Activated CD4-positive, alpha-beta memory T cell treated with anti-CD3 and anti-CD28 coated beads for 36 hours (primary cell): ENCODE measurements at regions not wholly inside any gene's neighbourhood (a gene's known extent, or its start where the extent isn't known, plus 50 kb on each side); places are given as distances from the start of the nearest gene placed in this dataset.

ENCODE experiments used
- CTCF ChIA-PET: fragments of 350-600 bp; sonication (Branson Sonifier 250); formaldehyde crosslinking; loops from one replicate; lab custom pipeline; 2021; ENCODE audit warnings: antibody characterized with exemption, inconsistent platforms; lab: Charles Lee
- POLR2A ChIA-PET: fragments of 350-600 bp; sonication (Branson Sonifier 250); formaldehyde crosslinking; loops from one replicate; lab custom pipeline; 2021; ENCODE audit warnings: antibody characterized with exemption; lab: Charles Lee
- DNase-seq: peaks from one replicate; pipeline ENCODE4 v3.0.0-alpha.2; 2020
- H3K27ac Mint-ChIP-seq: one replicate; pipeline ENCODE4 v1.8.0; 2021; ENCODE audit warnings: mixed read lengths
- H3K27me3 Mint-ChIP-seq: one replicate; pipeline ENCODE4 v1.8.0; 2021; ENCODE audit warnings: mixed read lengths
- H3K36me3 Mint-ChIP-seq: one replicate; pipeline ENCODE4 v1.8.0; 2021; ENCODE audit warnings: mixed read lengths
- H3K4me1 Mint-ChIP-seq: one replicate; pipeline ENCODE4 v1.8.0; 2021; ENCODE audit warnings: low read depth, mixed read lengths
- H3K4me3 Mint-ChIP-seq: one replicate; pipeline ENCODE4 v1.8.0; 2021; ENCODE audit warnings: mild to moderate bottlenecking, mixed read lengths
- H3K9me3 Mint-ChIP-seq: one replicate; pipeline ENCODE4 v1.8.0; 2021; ENCODE audit warnings: mixed read lengths
- intact Hi-C: fragments of 100-400 bp; cut with micrococcal nuclease; formaldehyde crosslinking; loops from one replicate; pipeline ENCODE4 v1.15.1; 2023

GRCh38 chr11:27563201-27563600 lies 56.6 kb upstream of the LIN7C start:
- DNase-seq, result no peak
- ChIA-PET POLR2A (no interaction called here), CTCF (no interaction called here)

GRCh38 chr11:27558401-27558800 lies 51.8 kb upstream of the LIN7C start:
- Mint-ChIP-seq H3K27me3 (no peaks in the 10 kb centered on the region), H3K27ac (no peak overlapping the region), H3K9me3 (no peaks in the 10 kb centered on the region), H3K4me3 (no peak overlapping the region), H3K4me1 (no peaks in the 10 kb centered on the region), H3K36me3 (no peaks in the 10 kb centered on the region)
- no peak for DNase-seq
- intact Hi-C loops, result no loop called here
- ChIA-PET POLR2A (no interaction called here), CTCF (no interaction called here)

More at GRCh38 chr11:27563201-27563600, 56.6 kb upstream of the LIN7C start:
- H3K9me3 Mint-ChIP-seq, result no peaks in the 10 kb centered on the region
- intact Hi-C loops, result no loop called here
- no peaks in the 10 kb centered on the region for H3K4me1 Mint-ChIP-seq
- no peaks in the 10 kb centered on the region for H3K36me3 Mint-ChIP-seq
- H3K4me3 Mint-ChIP-seq, result no peak overlapping the region
- H3K27ac Mint-ChIP-seq, result no peak overlapping the region
- no peaks in the 10 kb centered on the region for H3K27me3 Mint-ChIP-seq

- DNase-seq, result no peak
- Mint-ChIP-seq H3K9me3 (no peaks in the 10 kb centered on the region), H3K27ac (no peak overlapping the region), H3K4me3 (no peak overlapping the region), H3K36me3 (no peaks in the 10 kb centered on the region), H3K27me3 (no peaks in the 10 kb centered on the region), H3K4me1 (no peaks in the 10 kb centered on the region)
- ChIA-PET CTCF (no interaction called here), POLR2A (no interaction called here)
- intact Hi-C loops, result no loop called here
These were observed 50.7 kb upstream of the LIN7C start for GRCh38 chr11:27557226-27557625.
